Peyer's patch (tissue), 4 donors: ENCODE measurements at regions not wholly inside any gene's neighbourhood (a gene's known extent, or its start where the extent isn't known, plus 50 kb on each side); places are given as distances from the start of the nearest gene placed in this dataset.

ENCODE experiments used
- CTCF ChIP-seq, 6 experiments: fragments of 450-650 bp in 4 of 6; fragments of 200-600 bp in 2 of 6; sonication (generic) in 1 of 6; IDR thresholded peaks; one replicate each; pipeline ENCODE4 v1.5.1; 2017 to 2019; ENCODE audit warnings: antibody characterized with exemption in 6 of 6, mild to moderate bottlenecking in 3 of 6, moderate library complexity in 1 of 6
- POLR2A ChIP-seq, 2 donors: fragments of 450-650 bp; IDR thresholded peaks; one replicate each; pipeline ENCODE4 v1.5.1; 2017; ENCODE audit warnings: antibody characterized with exemption in 2 of 2, mild to moderate bottlenecking in 2 of 2, moderate library complexity in 2 of 2

GRCh38 chr7:1370738-1371137, 88.5 kb downstream of the MICALL2 start:
- TF ChIP-seq CTCF (IDR thresholded peaks at IDR 0.05) (no peak), POLR2A (IDR thresholded peaks at IDR 0.05) (no peak)
